LNCaP clone FGC (cell line): ENCODE measurements at regions not wholly inside any gene's neighbourhood (a gene's known extent, or its start where the extent isn't known, plus 50 kb on each side); places are given as distances from the start of the nearest gene placed in this dataset.

Source experiments
- DNase-seq: peaks from one replicate; pipeline ENCODE4 v3.0.0-alpha.2; 2011; ENCODE audit warnings: low read depth
- H3K4me3 ChIP-seq: 2 replicates; pipeline ENCODE4 v1.5.1; 2011; ENCODE audit warnings: mild to moderate bottlenecking, low read depth, low read length, control low read depth
- CTCF ChIP-seq: IDR thresholded peaks from 2 replicates; pipeline ENCODE4 v1.5.1; 2012; ENCODE audit warnings: mild to moderate bottlenecking; ENCODE audit not compliant: control insufficient read depth, insufficient read depth; ENCODE audit errors: extremely low read depth

- H3K4me3 ChIP-seq, result no peak overlapping the region
- DNase-seq, result no peak
- no peak for TF ChIP-seq CTCF
Measured at GRCh38 chr9:126053913-126054312, 272.7 kb upstream of the MVB12B start.

- H3K4me3 ChIP-seq, result no peak overlapping the region
- TF ChIP-seq CTCF, result no peak
- DNase-seq, result no peak
Measured at GRCh38 chr9:126055381-126055985, 271.1 kb upstream of the MVB12B start.

GRCh38 chr9:126056312-126057021, 270.2 kb upstream of the MVB12B start:
- no peak for TF ChIP-seq CTCF
- H3K4me3 ChIP-seq, result no peak overlapping the region
- no peak for DNase-seq

GRCh38 chr9:126057121-126057825, 269.4 kb upstream of the MVB12B start:
- DNase-seq, result no peak
- H3K4me3 ChIP-seq, result no peak overlapping the region
- no peak for TF ChIP-seq CTCF

GRCh38 chr9:126058011-126058531, 268.6 kb upstream of the MVB12B start:
- no peak for TF ChIP-seq CTCF
- DNase-seq, result no peak
- H3K4me3 ChIP-seq, result no peak overlapping the region

GRCh38 chr9:126058591-126058990, 268.0 kb upstream of the MVB12B start:
- no peak overlapping the region for H3K4me3 ChIP-seq
- DNase-seq, result no peak
- TF ChIP-seq CTCF, result no peak
